GM19397 (cell line): ENCODE measurements at regions not wholly inside any gene's neighbourhood (a gene's known extent, or its start where the extent isn't known, plus 50 kb on each side); places are given as distances from the start of the nearest gene placed in this dataset.
"Not testable (repeated sequence)": the region's sequence is repeated elsewhere in the genome, so short reads cannot be mapped to it uniquely, and the experiment has no call there.

ENCODE experiments used
- ATAC-seq: cut with Tn5 transposase; IDR thresholded peaks from one replicate; pipeline ENCODE4 v1.9.1; 2021; ENCODE audit warnings: mild to moderate bottlenecking, moderate library complexity; ENCODE audit not compliant: unreplicated experiment

GRCh38 chr6:75031102-75031501, 174.8 kb downstream of the COL12A1 start:
- ATAC-seq, result not testable (repeated sequence)

GRCh38 chr6:75029333-75029732, 176.5 kb downstream of the COL12A1 start:
- no peak for ATAC-seq

- no peak for ATAC-seq
Observed at GRCh38 chr6:75025371-75025770, 180.5 kb downstream of the COL12A1 start.

- ATAC-seq, result no peak
Observed at GRCh38 chr6:75024828-75025227, 181.0 kb downstream of the COL12A1 start.

GRCh38 chr6:75023634-75024033, 182.2 kb downstream of the COL12A1 start:
- no peak for ATAC-seq

GRCh38 chr6:75020971-75021370, 184.9 kb downstream of the COL12A1 start:
- ATAC-seq, result no peak

GRCh38 chr6:75020376-75020775, 185.5 kb downstream of the COL12A1 start:
- ATAC-seq, result no peak

- ATAC-seq, result no peak
Observed at GRCh38 chr6:75012018-75012417, 193.8 kb downstream of the COL12A1 start.

GRCh38 chr6:75003984-75004383, 201.9 kb downstream of the COL12A1 start:
- not testable (repeated sequence) for ATAC-seq

GRCh38 chr6:74997646-74998045, 208.2 kb downstream of the COL12A1 start:
- ATAC-seq, result no peak

GRCh38 chr6:74993136-74993535, 212.7 kb downstream of the COL12A1 start:
- ATAC-seq, result no peak

- ATAC-seq, result no peak
Observed at GRCh38 chr6:74991573-74992332, 214.1 kb downstream of the COL12A1 start.

- ATAC-seq, result no peak
Observed at GRCh38 chr6:74979065-74979766, 226.6 kb downstream of the COL12A1 start.

- ATAC-seq, result no peak
Observed at GRCh38 chr6:74976701-74977100, 229.2 kb downstream of the COL12A1 start.

GRCh38 chr6:74976026-74976425, 229.8 kb downstream of the COL12A1 start:
- ATAC-seq, result no peak

- no peak for ATAC-seq
Observed at GRCh38 chr6:74973591-74973990, 232.3 kb downstream of the COL12A1 start.

- no peak for ATAC-seq
Observed at GRCh38 chr6:74971633-74972032, 234.2 kb downstream of the COL12A1 start.

GRCh38 chr6:74969591-74970267, 236.1 kb downstream of the COL12A1 start:
- no peak for ATAC-seq

- ATAC-seq, result no peak
Observed at GRCh38 chr6:74967821-74968220, 238.0 kb downstream of the COL12A1 start.

GRCh38 chr6:74966712-74967111, 239.1 kb downstream of the COL12A1 start:
- no peak for ATAC-seq

GRCh38 chr6:74964871-74965441, 240.9 kb downstream of the COL12A1 start:
- ATAC-seq, result no peak
